Daoy (cell line): ENCODE measurements at regions not wholly inside any gene's neighbourhood (a gene's known extent, or its start where the extent isn't known, plus 50 kb on each side); places are given as distances from the start of the nearest gene placed in this dataset.
"Not testable (repeated sequence)": the region's sequence is repeated elsewhere in the genome, so short reads cannot be mapped to it uniquely, and the experiment has no call there.

Experiments used
- DNase-seq: peaks from one replicate; pipeline ENCODE4 v3.0.0-alpha.2; 2015; ENCODE audit warnings: low read depth

DNA sequence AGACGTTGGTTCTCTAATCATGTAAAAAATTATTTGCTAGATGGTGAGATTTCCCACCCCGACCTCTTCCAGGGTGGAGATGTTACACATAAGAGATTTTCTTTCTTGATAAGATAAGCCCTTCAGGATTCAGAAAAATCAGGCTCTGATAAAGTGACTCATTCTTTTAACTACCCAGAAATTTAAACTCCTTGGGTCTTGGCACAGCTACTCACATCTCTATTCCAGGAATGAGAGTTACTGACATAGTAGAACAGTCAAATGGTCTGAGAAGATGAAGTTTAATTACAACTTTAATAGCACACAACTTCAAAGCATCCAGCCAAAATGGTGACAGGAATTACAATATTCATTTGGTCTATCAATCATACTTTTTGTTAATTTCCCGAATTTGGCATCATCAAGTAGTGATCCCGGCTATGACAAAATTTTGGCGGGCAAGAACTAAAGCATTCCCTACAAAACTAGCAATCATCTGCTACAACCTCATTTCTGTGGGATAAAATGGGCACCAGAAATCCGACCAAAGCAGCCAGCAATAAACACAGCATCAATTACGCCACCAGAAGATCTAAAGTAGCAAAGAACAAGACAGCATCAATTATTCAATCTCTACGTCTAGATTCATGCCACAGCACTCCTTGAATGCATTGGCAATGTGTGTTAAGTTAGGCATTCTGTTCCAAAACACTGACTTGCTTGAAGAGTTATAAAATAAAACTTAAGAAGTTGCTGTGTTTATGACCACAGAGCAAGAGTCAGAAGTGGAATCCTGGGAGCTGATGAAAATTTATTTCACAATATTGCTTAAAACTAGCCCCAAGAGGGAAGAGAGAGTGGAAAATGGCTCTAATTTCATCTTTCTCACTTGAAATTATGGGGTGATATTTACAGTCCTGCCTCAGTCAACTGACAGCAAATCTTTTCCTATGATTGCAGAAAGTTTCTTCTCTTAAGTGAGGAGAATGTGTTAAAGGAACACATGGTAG, 565.7 kb upstream of the ANKRD30A start:
- no peak for DNase-seq

DNA sequence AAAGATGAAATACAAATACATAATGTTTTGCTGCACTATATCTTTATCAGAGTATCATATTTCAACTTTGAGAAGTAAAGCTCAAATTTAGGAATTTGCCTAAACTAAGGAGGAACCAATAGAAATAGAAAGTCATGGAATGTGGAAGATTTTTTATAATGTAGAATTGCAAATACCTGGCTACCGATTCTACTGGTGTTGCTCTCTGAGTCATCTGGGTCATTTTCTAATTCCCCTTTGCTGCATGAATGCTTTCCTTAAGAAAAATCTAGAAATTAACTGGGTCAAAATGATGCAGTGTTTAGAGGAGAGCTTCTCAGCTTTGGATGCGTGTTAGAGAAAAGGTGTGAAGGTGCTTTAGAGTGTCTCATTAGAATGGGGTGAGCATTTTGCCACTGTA, 568.9 kb upstream of the ANKRD30A start:
- no peak for DNase-seq

DNA sequence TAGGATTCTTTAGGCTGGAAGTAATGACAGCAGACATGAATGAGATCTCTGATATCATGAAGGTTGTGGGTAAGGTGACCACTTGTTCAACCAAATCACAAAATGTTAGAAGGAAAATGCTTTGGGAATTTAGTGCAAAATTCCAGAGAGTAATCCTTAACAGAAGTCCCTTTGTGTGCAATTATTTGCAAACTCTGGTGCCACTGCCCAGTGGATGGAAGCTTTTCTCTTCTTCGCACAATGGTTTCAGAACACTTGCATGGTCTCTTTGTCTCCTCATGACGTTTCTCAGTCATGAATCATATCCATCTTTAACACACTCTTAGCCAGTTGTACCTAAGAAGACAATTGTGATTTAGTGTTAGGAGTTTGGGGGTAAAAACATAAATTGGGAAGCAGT, 570.4 kb upstream of the ANKRD30A start:
- no peak for DNase-seq

DNA sequence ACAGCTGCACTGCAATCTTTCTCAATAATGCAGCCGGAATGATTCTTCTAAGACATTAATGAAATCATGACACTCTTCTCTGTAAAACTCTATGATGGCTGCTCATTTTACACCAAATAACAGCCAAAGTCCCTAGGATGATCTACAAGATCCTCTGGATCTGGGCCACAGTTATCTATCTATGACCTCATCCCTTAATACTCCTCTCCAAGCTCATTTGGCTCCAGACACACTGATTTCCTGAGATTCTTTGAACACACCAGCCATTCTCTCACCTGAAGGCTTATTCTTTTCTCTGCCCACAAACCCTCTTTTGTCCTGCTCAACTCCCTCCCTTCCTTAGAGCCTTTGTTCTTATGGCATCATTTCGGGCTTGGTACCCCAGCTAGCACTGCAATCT, 577.4 kb upstream of the ANKRD30A start:
- no peak for DNase-seq

DNA sequence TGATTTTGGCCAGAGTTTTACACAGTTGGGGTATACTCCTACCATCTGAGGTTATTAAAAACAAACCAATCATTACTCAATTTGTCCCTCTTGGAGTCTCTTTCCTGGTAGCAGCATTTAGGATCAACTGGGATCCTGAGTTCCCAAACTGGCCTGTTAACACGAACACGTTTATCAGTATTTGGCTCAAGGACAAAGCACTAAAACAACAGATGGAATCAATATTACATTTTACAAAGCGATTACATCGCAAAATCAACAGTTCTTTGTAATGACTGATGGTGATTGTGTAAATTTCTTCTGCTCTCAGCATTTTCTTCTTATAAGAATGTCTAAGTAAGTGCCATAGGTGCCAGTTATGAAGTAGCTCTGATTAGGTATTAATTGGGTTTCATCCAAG, 582.9 kb upstream of the ANKRD30A start:
- DNase-seq, result no peak

DNA sequence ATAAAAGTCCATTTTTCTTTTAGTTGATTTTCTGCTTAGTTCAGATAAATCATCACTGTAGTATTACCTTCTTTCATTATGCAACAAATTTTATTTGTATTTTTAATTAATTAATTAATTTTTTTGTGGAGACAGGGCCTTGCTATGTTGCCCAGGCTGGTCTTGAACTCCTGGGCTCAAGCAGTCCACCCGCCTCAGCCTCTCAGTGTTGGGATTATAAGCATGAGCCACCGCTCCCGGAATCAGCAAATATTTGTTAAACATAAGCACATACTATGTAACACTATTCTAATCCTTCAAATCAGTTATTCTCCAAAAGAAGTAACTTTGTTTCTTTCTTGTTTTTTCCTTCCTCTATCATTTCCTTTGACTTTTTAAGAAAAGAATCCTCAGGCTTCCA, 584.8 kb upstream of the ANKRD30A start:
- DNase-seq, result no peak

DNA sequence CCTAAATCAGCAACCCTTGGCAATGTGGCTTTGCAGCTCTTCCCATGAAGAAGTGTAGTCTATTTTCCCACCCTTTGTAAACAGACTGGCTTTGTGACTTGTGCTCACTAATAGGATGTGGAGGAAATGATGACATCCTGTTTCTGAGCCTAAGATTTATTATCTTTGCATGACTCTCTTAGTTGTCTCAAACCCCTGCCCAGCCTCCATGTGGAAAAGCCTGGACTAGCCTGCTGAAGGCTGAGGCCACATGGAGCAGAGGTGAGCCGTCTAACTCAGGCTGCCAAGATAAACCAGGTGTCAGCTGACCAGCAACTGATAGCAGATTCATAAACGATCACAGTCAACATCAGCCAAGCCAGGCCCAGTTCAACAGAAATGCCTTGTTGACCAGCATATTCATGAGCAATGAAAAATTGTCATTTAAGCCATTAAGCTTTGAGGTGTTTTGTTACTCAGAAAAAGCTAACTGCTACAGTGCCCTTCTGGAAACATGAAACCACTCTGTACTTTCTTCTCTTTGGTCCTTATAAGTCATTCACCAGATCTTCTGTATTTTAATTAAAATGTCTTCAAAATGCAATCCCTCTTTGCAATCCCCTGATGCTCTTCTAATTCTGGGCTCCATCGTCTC, 586.3 kb upstream of the ANKRD30A start:
- DNase-seq, result peak; percentile 77

DNA sequence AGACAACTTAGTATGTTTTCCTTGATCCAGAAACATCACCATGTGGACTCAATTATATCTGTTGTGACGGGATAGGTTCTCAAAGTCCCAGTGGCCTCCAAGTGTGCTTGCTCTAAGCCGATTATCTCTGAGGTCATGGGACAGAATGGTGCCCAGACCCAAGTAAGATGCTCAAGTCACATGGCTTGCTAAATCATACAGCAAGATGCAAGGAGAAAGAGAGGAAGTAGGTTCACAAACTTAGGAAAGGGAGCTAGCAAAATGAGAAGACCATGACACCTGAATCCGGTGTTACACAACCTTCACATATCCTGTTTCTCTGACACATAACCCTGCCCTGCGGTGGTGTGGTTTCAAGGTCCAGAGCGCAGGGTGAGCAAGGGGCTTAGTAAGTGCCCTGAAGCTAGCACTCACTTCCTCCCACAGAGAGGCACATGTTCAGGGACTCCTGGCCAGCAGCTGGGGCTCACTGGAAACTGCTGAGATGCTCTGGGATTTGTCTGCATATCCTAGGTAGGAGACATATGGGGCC, 590.9 kb upstream of the ANKRD30A start:
- DNase-seq, result peak; percentile 96

DNA sequence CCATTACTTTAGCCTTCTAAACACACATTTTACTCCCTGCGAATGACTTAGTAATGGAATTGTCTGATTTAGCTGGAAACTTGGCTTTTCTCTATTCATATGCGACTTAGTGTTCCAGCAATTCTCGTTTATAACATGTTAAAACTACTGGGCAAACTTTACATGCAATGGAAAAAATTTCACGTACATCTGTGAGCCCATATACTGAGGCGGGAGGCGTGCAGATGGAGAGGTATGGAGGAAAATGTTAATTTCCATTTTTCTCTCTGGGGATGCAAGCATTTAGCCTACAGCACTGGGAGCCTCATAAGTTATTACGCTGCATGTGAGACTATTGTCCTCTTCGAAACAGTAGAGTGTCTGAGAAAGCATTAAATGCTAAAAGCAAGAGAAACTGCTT, 591.5 kb upstream of the ANKRD30A start:
- no peak for DNase-seq

DNA sequence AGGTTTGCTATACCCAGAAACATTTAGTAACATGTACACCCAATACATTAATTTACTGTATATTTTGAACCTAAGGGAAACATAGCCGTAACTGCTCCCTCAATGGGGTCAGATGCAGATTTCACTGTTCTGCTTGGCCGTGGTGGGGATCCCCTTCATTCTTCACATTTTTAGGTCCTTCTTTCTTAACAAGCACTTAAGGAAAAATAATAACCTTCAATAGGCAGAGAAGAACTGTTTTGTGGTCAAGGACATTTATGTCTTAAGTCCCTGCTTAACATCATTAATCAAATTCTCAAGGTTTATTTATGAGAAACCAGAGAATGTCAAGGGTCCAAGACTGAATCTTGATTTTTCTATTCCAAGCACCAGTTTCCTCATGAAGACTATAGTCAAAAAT, 592.1 kb upstream of the ANKRD30A start:
- no peak for DNase-seq

DNA sequence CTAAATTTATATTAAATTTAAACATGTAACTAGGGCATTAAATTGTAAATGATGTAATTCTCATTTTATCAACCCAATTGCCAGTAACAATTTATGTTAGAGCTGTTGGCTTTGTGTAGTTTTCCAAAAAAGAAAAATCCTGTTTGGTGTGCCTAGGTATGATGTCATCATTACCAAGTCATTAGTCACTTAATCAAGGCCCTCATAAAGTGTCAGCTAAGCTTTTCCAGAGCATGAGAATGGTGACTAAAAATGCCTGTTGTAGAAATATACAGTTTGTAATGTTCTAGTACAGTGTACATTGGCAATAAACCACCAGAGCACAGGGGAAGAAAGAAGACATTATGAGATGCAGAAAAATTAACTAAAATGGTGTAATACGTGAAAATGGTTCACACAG, 593.8 kb upstream of the ANKRD30A start:
- DNase-seq, result peak; percentile 11

DNA sequence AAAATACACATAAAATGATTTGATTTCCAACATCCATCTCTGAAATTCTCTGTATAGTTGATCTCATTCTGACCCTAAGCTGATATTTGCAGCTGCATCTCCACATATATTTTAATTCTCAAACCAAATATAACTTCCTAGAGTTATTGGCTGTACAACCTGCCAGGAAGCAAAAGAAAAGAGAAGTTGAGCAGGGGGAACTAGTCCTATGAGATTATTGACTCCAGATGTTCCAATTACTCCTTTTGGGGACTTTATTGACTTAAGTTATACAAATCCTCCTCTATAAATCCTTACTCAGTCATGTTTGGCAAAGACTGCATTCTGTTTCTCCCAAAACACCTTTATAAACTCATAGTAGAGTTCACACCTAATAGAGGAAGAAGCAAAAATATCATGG, 599.4 kb upstream of the ANKRD30A start:
- no peak for DNase-seq

DNA sequence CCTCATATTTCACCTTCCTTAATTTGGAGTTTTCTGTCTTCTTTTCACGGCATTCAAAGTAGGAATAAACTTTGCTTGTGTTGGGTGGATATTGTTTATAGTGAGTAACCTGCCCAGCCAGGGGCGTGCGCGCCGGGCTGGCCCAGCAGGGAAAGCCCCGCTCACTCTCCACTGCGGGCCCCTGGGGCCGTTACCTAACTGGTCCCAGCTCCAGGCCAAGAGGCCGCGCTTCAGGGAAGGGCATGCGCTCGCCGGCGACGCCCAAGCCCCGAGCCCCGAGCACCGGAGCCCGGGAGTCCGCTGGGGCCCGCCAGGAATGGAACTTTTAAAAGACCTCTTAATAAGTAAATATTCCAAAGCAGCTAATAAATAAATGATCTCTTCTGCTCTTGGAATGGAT, 601.3 kb upstream of the ANKRD30A start:
- not testable (repeated sequence) for DNase-seq

DNA sequence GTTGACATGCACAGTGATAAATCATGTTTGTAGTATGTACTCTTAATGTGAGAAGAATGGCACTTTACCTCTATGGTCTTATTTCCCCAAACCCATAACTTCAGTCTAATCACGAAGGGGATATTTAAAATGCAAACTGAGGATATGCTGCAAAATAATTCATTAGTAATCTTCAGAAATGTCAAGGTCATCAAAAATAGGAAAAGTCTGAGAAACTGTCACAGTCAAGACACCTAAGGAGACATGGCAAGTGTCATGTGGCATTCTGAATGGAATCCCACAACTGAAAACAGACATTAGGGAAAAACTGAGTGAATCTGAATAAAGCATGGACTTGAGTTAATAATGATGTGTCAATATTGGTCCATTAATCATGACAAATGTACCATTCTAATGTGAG, 605.5 kb upstream of the ANKRD30A start:
- no peak for DNase-seq

DNA sequence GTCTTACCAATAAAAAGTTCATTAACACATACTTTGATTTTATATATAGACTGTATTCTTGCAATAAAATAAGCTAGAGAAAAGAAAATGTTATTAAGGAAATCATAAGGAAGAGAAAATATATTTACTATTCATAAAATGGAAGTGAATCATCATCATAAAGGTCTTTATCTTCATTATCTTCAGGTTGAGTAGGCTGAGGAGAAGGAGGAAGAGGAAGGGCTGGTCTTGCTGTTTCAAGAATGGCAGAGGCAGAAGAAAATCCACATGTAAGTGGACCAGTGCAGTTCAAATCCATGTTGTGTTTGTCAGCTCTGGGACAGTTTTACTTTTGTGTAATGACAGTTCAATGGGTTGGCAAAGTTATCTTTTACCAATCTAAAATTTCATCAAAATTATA, 609.1 kb upstream of the ANKRD30A start:
- no peak for DNase-seq

DNA sequence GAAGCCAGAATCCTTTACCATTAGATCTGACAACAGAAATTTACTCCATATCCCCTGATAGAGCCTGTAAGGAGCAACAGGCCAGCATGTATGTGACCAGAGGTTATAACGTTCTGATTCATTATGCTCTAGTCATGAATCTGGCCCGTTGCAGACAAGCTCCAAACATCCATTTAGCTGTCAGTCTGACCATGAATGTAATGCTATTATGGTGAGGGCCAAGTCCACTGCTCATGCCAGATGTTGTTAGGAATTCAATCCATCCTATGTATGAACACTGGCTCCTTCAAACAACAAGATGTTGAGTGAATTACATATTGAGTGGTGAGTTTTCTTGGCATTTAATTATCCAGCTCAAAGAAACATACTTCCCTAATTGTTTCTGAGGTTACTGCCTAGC, 610.1 kb upstream of the ANKRD30A start:
- DNase-seq, result no peak

DNA sequence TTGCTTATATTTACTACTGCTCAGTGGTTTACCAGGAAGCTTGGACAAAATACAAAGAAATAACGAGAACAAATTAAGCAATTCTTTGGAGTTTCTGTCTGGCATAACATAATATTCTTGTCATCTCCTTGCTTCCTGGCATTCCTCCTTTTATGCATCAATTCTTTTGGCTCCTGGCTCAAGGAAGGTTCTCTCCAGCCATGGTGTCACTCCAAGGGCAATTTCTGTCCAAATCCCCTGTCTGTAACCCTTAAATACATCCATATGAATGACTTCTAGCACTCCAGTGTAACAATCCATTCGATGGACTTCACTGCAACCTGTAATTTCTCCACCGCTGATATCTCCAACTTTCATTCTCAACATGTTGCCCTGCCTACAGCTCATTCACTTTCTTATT, 617.7 kb upstream of the ANKRD30A start:
- DNase-seq, result no peak

DNA sequence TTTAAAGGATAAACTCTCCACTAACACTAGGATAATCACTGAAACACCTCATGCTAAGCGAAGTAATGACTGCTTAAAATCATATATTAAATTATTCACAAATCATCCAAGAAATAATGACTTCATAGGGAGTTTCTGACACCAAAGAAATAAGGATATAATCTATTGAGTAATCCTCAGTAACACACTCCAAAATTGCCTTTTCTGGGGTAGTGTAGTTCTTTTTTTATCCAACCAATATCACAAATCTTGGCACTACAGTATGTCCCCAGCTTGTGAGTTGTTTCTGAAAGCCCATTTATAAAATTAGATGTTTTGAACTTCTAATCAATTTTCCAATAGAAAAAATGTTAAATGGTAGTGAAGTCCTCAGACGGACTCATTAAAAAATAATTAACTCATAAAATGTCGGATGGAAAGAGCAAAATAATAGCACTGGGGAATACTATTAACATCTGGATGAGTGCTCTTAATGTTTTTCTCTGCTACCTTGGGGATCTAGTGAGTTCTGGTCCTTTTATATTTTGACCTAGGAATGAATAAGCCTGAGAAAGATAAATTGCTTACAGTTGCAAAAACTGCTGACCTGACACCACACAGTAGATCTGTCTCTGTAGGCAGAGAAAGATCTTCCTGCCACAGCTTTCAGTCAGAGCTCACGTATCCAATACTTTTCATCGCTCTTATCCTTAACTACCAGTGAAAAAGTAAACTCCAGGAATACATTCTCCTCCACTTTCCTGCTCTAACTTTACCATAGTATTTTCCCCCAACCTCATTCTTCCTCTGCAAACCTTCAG, 618.5 kb upstream of the ANKRD30A start:
- DNase-seq, result no peak

DNA sequence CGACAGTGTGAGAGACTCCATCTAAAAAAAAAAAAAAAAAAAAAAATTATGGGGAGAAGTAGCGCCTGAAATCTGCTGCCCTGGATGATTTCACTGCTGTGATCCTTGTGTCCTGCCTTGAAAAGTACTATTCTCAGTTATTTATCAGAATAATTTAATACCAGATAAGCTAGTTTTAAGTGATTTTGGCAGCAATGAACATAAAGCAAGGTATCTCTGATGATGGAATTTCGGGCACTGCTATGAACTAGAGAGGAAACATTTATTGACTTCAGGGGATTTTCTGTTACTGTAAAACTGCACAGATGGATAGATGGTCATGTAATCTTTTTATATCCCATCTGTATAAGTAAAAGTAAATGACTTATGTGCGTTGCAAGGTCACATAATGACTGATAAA, 619.1 kb upstream of the ANKRD30A start:
- DNase-seq, result no peak

DNA sequence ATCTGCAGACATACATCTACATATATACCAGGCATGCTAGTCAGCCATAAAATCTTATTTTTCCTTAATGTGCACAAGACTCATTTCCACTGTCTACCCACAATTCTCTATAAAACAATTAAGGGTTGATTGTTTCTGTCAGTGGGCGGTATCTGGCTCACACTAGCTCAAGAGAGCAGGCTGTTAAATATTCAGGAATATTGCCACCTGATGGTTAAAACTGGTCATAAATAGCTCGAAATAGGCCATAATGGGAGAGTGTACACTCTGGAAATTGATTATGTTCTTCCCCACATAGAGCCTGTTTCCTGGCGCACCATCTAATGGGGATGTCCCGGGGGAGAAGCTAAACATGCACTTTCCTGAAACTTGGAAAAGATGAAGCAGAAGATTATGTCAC, 620.6 kb upstream of the ANKRD30A start:
- no peak for DNase-seq

DNA sequence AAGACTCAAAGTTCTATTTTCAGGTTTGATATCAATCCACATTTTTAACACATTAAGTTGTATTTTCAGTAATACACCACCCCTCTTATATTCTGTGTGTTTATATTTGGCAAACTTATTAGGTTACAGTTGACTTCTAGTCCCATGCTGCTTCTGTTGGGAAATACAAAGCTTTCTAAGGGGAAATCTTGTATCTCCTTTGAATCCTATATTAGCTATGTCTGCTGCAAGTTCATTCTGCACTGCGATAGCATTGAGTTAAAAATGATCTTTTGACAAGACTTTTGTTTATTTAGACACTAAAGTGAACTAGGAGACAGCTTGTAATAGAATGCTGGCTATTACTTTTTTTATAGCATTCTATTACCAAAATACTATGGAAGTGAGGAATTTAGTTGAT, 625.1 kb upstream of the ANKRD30A start:
- no peak for DNase-seq

DNA sequence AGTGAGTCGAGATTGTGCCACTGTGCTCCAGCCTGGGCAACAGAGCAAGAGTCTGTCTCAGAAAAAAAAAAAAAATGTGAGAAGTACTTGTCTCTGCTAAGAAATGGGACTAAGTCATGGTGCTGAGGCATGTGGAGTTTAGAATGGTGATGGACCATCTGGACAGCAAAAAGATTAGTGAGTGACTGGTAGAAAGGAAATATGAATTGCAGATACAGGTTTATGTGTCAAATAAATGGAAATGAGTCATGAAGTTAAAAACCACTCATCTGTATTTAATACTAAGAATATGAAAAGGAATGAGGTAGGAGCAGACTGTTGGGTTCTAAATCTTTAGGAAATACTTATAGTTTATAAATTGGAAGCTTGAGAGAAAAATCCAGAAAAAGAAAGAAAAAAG, 625.7 kb upstream of the ANKRD30A start:
- DNase-seq, result no peak
